Left ventricle myocardium inferior (tissue), 1 donor: ENCODE measurements at regions not wholly inside any gene's neighbourhood (a gene's known extent, or its start where the extent isn't known, plus 50 kb on each side); places are given as distances from the start of the nearest gene placed in this dataset.

Source experiments
- DNase-seq: peaks from one replicate; pipeline ENCODE4 v3.0.0-alpha.2; 2020
- H3K27ac ChIP-seq: fragments of 200-600 bp; replicated peaks from 2 replicates; pipeline ENCODE4 v1.8.0; 2021
- H3K27me3 ChIP-seq: fragments of 200-600 bp; 2 replicates; pipeline ENCODE4 v1.8.0; 2021; ENCODE audit warnings: low read depth
- H3K36me3 ChIP-seq: fragments of 200-600 bp; 2 replicates; pipeline ENCODE4 v1.8.0; 2021
- H3K4me1 ChIP-seq: fragments of 200-600 bp; 2 replicates; pipeline ENCODE4 v1.8.0; 2021
- H3K4me3 ChIP-seq: fragments of 200-600 bp; 2 replicates; pipeline ENCODE4 v1.8.0; 2021; ENCODE audit warnings: mild to moderate bottlenecking, moderate library complexity
- H3K9me3 ChIP-seq: fragments of 200-600 bp; replicated peaks from 2 replicates; pipeline ENCODE4 v1.8.0; 2021
- intact Hi-C: fragments of 100-400 bp; cut with micrococcal nuclease; formaldehyde crosslinking; loops from one replicate; pipeline ENCODE4 v1.11.0; 2022
- TF ChIP-seq, protein P1 (sequence below): fragments of 200-600 bp; IDR thresholded peaks from 2 replicates; pipeline ENCODE4 v1.8.0; 2021; ENCODE audit warnings: antibody characterized with exemption, mild to moderate bottlenecking, borderline replicate concordance
- donor health status: DM: no; HTN: yes; CAD: no; lungs with severe emphysema.

- Histone ChIP-seq H3K36me3 (no peaks in the 10 kb centered on the region), H3K4me1 (no peaks in the 10 kb centered on the region), H3K4me3 (no peak overlapping the region), H3K27me3 (no peaks in the 10 kb centered on the region), H3K9me3 (peaks cover 4% of the 10 kb centered on the region), H3K27ac (no peak overlapping the region)
- TF ChIP-seq, protein P1, sequence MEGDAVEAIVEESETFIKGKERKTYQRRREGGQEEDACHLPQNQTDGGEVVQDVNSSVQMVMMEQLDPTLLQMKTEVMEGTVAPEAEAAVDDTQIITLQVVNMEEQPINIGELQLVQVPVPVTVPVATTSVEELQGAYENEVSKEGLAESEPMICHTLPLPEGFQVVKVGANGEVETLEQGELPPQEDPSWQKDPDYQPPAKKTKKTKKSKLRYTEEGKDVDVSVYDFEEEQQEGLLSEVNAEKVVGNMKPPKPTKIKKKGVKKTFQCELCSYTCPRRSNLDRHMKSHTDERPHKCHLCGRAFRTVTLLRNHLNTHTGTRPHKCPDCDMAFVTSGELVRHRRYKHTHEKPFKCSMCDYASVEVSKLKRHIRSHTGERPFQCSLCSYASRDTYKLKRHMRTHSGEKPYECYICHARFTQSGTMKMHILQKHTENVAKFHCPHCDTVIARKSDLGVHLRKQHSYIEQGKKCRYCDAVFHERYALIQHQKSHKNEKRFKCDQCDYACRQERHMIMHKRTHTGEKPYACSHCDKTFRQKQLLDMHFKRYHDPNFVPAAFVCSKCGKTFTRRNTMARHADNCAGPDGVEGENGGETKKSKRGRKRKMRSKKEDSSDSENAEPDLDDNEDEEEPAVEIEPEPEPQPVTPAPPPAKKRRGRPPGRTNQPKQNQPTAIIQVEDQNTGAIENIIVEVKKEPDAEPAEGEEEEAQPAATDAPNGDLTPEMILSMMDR: no peak
- intact Hi-C loops: no loop called here
- no peak for DNase-seq
Measured at GRCh38 chr6:137962725-137963124, 95.7 kb downstream of the TNFAIP3 start.

DNA sequence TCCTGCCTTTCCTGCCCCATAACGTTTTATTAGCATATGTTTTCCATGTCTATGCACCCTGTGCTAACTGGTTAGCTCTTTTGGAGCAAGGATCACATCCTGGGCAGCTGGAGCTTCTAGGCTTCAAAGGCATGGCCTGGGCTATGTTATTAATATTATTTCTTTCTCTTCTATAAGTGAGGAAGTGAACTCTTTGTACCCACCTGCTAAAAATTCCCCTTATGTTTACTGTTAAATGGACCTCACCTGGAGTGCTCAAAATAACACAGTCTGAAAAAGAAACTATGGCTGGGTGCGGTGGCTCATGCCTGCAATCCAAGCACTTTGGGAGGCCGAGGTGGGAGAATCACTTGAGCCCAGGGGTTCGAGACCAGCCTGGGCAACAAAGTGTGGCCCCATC, 97.8 kb downstream of the TNFAIP3 start:
- no peak for DNase-seq
- Histone ChIP-seq H3K36me3 (no peaks in the 10 kb centered on the region), H3K27me3 (no peaks in the 10 kb centered on the region), H3K9me3 (peaks cover 4% of the 10 kb centered on the region), H3K27ac (no peak overlapping the region), H3K4me1 (no peaks in the 10 kb centered on the region), H3K4me3 (no peak overlapping the region)
- TF ChIP-seq, protein P1: no peak
- intact Hi-C loops: no loop called here

- Histone ChIP-seq H3K4me3 (no peak overlapping the region), H3K36me3 (no peaks in the 10 kb centered on the region), H3K4me1 (no peaks in the 10 kb centered on the region), H3K27me3 (no peaks in the 10 kb centered on the region), H3K27ac (no peak overlapping the region), H3K9me3 (no peaks in the 10 kb centered on the region)
- intact Hi-C loops: no loop called here
- DNase-seq: no peak
- TF ChIP-seq, protein P1: no peak
Measured at GRCh38 chr6:137967689-137968454, 100.8 kb downstream of the TNFAIP3 start.

DNA sequence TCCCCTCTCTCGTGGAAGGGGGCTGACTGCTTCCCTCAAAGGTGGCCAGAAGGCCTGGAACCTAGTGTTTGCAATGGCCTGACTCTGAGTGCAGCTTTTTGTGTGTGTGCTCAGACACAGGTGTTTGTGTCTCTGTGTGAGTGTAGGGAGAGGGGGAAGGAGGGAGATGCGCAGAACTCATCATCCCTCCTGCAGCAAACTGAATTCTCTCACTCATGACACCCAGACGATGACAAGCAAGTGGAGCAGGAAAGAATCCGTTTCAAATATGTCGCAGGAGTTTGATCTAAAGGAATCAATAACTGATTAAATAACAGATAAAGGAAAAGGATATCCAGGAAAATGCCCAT, 101.4 kb downstream of the TNFAIP3 start:
- TF ChIP-seq, protein P1: no peak
- Histone ChIP-seq H3K4me1 (no peaks in the 10 kb centered on the region), H3K27me3 (no peaks in the 10 kb centered on the region), H3K27ac (no peak overlapping the region), H3K4me3 (no peak overlapping the region), H3K9me3 (no peaks in the 10 kb centered on the region), H3K36me3 (no peaks in the 10 kb centered on the region)
- intact Hi-C loops: no loop called here
- DNase-seq: no peak

GRCh38 chr6:137968901-137969300, 101.8 kb downstream of the TNFAIP3 start:
- no peak overlapping the region for H3K27ac ChIP-seq
- H3K36me3 ChIP-seq: no peaks in the 10 kb centered on the region
- H3K4me1 ChIP-seq: no peaks in the 10 kb centered on the region

More at GRCh38 chr6:137968901-137969300, 101.8 kb downstream of the TNFAIP3 start:
- intact Hi-C loops: no loop called here
- no peaks in the 10 kb centered on the region for H3K9me3 ChIP-seq
- DNase-seq: no peak
- no peak overlapping the region for H3K4me3 ChIP-seq
- H3K27me3 ChIP-seq: no peaks in the 10 kb centered on the region
- TF ChIP-seq, protein P1: no peak
